Spinal cord (tissue), 9 donors: ENCODE measurements at regions not wholly inside any gene's neighbourhood (a gene's known extent, or its start where the extent isn't known, plus 50 kb on each side); places are given as distances from the start of the nearest gene placed in this dataset.

Experiments used
- DNase-seq, 6 donors: peaks; one replicate each; pipeline versions ENCODE4 v3.0.0 to v3.0.0-alpha.2; 2013 to 2015; ENCODE audit warnings: low spot score in 6 of 6, low read depth in 4 of 6
- H3K27ac ChIP-seq: one replicate; pipeline ENCODE4 v1.5.1; 2013; ENCODE audit warnings: low read depth, low read length, control low read depth
- H3K27me3 ChIP-seq: one replicate; pipeline ENCODE4 v1.6.1; 2013; ENCODE audit warnings: low read length; ENCODE audit not compliant: control insufficient read depth, insufficient read depth
- H3K36me3 ChIP-seq: one replicate; pipeline ENCODE4 v1.6.1; 2013; ENCODE audit warnings: low read length; ENCODE audit not compliant: control insufficient read depth, insufficient read depth
- H3K4me1 ChIP-seq: one replicate; pipeline ENCODE4 v1.6.1; 2013; ENCODE audit warnings: low read length; ENCODE audit not compliant: control insufficient read depth, insufficient read depth
- H3K4me3 ChIP-seq: one replicate; pipeline ENCODE4 v1.5.1; 2013; ENCODE audit warnings: low read depth, low read length, control low read depth
- H3K9me3 ChIP-seq: one replicate; pipeline ENCODE4 v1.6.1; 2013; ENCODE audit warnings: low read length; ENCODE audit not compliant: control insufficient read depth, insufficient read depth
- WGBS: methylation state at CpG from one replicate; pipeline ENCODE4 v1.1.5; 2013; ENCODE audit warnings: missing lambda C conversion rate; ENCODE audit not compliant: insufficient coverage; 5-methylcytosine and 5-hydroxymethylcytosine counted together
- donor health status: healthy.

DNA sequence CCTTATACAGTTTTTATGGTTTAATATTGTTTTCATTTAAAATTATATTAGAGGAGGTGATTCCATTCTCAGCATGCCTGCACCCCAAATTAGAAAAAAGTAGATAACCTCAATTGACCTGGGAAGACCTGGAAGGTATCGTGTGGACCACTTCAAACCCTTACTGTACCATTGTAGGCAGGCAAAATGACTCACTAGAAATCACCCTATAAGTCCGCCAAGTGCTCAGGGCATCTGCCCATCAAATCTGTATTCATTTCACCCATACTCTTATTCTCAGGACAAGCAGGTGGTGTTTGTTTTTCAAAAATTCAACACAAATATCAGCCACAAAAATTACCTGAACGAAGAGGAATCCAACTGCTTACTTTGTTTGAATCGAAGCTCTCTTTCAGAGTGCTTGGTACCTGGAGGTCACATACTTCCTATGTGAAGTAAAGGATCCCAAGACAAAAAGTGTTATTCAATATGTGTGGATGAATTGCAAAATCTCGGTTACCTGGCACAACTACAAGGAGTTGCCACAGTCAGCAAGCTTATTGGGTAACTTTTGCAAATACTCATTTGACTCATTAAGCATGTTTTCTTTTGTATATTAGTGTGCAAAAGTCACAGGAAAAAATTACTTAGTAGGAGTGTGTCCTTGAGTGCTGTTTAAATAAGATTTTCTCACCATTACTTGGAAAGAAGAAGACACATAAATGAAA lies 216.2 kb downstream of the ENC1 start:
- H3K36me3 ChIP-seq = no peaks in the 10 kb centered on the region
- no peak for DNase-seq
- H3K4me1 ChIP-seq = no peaks in the 10 kb centered on the region
- H3K27ac ChIP-seq = no peak overlapping the region
- no peak overlapping the region for H3K4me3 ChIP-seq
- no peaks in the 10 kb centered on the region for H3K27me3 ChIP-seq
- no peaks in the 10 kb centered on the region for H3K9me3 ChIP-seq
- WGBS = 90% methylated on average over 3 of the region's 5 CpGs

DNA sequence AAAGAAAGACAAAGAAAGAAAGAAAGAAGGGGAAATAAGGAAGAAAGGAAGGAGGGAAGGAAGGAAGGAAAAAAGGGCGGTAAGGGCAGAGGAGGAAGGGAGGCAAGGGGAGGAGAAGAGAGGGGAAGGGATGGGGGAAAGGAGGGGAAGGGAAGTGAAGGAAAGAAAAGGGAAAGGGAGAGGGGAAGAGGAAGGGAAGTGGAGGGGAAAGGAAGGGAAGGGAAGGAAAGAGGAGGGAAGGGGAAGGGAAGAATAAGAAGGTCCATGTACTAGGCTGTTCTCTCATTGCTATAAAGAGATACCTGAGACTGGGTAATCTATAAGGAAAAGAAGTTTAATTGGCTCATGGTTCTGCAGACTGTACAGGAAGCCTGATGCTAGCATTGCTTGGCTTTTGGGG lies 217.1 kb downstream of the ENC1 start:
- H3K27ac ChIP-seq = no peak overlapping the region
- 94% methylated on average over 1 of the region's 1 CpG for WGBS
- no peaks in the 10 kb centered on the region for H3K4me1 ChIP-seq
- H3K36me3 ChIP-seq = no peaks in the 10 kb centered on the region
- H3K27me3 ChIP-seq = no peaks in the 10 kb centered on the region
- no peak for DNase-seq
- H3K4me3 ChIP-seq = no peak overlapping the region
- no peaks in the 10 kb centered on the region for H3K9me3 ChIP-seq

DNA sequence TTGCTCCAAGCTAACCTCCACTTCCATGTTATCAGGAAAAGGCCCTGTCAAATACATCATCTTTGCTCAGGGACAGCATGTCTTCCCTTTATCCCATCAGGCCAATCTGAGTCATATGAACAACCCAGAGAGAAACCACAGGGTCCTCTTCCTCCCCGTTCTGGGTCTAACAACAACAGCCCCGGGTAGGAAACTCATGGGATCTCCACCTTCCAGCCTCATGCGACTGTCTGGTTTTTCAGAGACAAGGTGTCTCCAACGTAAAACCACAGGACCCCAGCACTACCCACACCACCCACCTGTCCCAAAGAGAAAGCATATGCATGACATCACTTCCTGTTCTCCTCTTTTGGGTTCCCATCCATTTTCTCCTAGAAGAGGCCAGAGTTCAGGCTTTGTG lies 217.9 kb downstream of the ENC1 start:
- no peaks in the 10 kb centered on the region for H3K36me3 ChIP-seq
- 86% methylated on average over 3 of the region's 4 CpGs for WGBS
- no peak for DNase-seq
- no peaks in the 10 kb centered on the region for H3K27me3 ChIP-seq
- no peaks in the 10 kb centered on the region for H3K4me1 ChIP-seq
- no peak overlapping the region for H3K4me3 ChIP-seq
- H3K27ac ChIP-seq = no peak overlapping the region
- no peaks in the 10 kb centered on the region for H3K9me3 ChIP-seq

DNA sequence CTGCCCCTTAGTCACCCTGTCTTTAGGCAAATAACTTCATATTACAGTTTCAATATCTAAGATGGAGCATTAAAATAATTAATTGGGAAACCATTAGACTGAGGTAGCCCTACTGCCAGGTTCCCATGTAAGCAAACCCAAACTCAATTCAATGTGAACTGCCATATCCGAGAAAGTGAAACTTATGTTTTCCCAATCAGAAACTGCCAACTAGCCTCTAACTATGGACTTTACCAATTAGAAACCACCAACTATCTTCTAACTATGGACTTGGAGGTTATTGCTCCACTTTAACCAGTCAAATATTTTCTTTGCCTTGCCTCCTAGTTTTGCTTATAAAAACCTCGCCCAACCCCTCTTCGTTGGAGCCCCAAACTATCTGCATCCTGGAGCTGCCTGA lies 218.5 kb downstream of the ENC1 start:
- 100% methylated on average over 2 of the region's 3 CpGs for WGBS

DNA sequence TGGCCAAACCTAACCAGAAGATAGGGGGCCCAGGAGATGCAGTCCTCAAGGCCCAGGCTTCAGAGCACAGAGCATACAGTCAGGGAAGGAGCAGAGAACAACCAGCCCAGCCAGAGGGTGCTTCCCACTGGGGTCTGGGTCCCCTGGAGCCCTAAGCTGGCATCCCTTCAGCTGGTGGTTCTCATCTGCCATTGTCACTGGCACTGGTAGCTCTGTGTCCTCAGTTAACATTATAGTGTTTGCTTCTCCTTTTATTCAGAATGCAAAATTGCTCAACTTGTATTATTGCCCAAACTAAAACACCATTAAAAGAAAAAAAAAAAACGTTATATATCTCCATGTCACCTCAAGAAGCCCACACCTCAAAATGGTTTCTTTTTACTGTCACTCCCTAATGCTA lies 219.2 kb downstream of the ENC1 start:
- Histone ChIP-seq H3K4me3 (no peak overlapping the region), H3K9me3 (no peaks in the 10 kb centered on the region), H3K27ac (no peak overlapping the region), H3K27me3 (no peaks in the 10 kb centered on the region), H3K36me3 (no peaks in the 10 kb centered on the region), H3K4me1 (no peaks in the 10 kb centered on the region)
- DNase-seq = no peak
- WGBS = no CpG with 5 or more reads among the region's 1 CpG

More for the DNA sequence above, 218.5 kb downstream of the ENC1 start:
- Histone ChIP-seq H3K27me3 (no peaks in the 10 kb centered on the region), H3K4me3 (no peak overlapping the region), H3K27ac (no peak overlapping the region), H3K36me3 (no peaks in the 10 kb centered on the region), H3K4me1 (no peaks in the 10 kb centered on the region), H3K9me3 (no peaks in the 10 kb centered on the region)
- no peak for DNase-seq

DNA sequence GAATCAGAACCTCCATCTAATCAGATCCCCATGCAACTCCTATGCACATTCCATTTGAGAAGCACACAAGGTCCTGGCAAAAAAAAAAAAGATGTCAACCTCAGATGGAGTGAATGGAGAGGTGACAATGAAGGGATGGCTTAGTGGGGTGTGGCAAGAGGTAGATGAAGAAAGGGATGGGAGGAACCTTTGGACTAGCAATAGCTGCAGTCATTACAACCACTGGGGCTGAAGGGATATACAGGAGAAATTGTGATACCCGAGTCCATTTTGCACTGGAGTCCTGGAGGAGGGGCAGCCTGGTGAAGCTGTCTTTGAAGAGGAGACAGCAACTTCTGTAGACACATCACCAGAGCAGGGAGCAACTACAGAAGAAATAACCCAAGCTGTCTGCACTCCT lies 219.6 kb downstream of the ENC1 start:
- DNase-seq = no peak
- H3K4me1 ChIP-seq = no peaks in the 10 kb centered on the region
- 60% methylated on average over 1 of the region's 1 CpG for WGBS

DNA sequence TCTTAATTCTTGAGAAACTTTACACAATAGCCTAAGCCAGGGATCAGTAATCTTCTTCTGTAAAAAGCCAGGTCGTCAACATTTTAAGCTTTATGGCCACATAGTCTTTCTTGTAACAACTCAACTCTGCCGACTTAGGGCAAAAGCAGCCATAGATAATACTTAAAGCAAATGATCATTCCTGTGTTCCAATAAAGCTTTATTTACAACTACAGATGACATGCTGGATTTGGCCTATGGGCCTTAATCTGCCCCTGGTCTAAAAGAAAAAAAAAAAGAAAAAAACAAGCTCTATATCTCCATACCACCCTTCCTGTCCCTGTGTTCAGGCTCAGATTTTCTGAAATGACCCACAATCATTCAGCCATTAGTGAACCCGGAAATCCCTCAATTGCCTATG lies 220.3 kb downstream of the ENC1 start:
- DNase-seq = no peak
- H3K27ac ChIP-seq = no peak overlapping the region
- 70% methylated on average over 2 of the region's 3 CpGs for WGBS
- no peak overlapping the region for H3K4me3 ChIP-seq
- H3K4me1 ChIP-seq = no peaks in the 10 kb centered on the region
- H3K36me3 ChIP-seq = no peaks in the 10 kb centered on the region
- no peaks in the 10 kb centered on the region for H3K27me3 ChIP-seq
- H3K9me3 ChIP-seq = no peaks in the 10 kb centered on the region

More for the DNA sequence above, 219.6 kb downstream of the ENC1 start:
- Histone ChIP-seq H3K27ac (no peak overlapping the region), H3K9me3 (no peaks in the 10 kb centered on the region), H3K36me3 (no peaks in the 10 kb centered on the region), H3K27me3 (no peaks in the 10 kb centered on the region), H3K4me3 (no peak overlapping the region)

DNA sequence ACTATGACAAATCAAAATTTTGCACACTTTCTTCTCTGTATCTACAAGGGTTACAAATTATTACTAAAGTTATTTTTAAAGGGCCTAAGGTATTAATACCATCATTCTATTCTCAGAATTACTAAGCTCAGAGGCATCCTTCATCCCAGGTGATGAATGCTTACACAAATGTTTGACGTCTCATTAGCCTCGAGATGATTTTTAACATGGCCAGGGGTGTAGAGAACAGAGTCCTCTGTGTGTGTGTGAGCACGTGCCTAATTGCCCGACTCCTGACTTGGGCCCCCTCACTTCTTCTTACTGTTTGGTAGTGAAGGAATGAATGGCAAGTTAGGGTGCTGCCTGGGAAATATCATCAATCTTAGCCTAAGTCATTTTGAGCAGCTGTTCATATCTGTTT lies 221.1 kb downstream of the ENC1 start:
- Histone ChIP-seq H3K9me3 (no peaks in the 10 kb centered on the region), H3K27ac (no peak overlapping the region), H3K27me3 (no peaks in the 10 kb centered on the region), H3K36me3 (no peaks in the 10 kb centered on the region), H3K4me3 (no peak overlapping the region), H3K4me1 (no peaks in the 10 kb centered on the region)
- no CpG with 5 or more reads among the region's 4 CpGs for WGBS
- no peak for DNase-seq

DNA sequence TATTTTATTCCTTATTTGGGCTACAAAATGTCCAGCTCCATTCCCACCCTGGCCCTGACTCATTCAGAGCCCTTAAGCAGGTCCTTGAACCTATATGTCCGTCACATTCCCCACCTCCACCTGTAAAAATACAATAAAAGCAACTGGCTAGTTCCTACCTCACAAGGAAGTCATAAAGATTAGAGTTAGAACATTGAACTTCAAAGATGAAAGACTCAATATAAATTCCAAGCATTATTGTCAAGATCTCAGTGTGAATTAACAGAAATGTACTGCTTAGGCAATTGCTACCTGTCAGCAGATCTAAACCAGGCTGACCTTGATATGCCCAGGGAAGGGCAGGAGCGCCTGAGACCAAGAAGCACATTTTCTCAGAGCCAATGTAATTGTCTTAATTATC lies 221.8 kb downstream of the ENC1 start:
- no peaks in the 10 kb centered on the region for H3K27me3 ChIP-seq
- no peaks in the 10 kb centered on the region for H3K9me3 ChIP-seq
- no peak for DNase-seq
- no CpG with 5 or more reads among the region's 2 CpGs for WGBS
- H3K4me3 ChIP-seq = no peak overlapping the region
- H3K4me1 ChIP-seq = no peaks in the 10 kb centered on the region
- H3K27ac ChIP-seq = no peak overlapping the region
- H3K36me3 ChIP-seq = no peaks in the 10 kb centered on the region

DNA sequence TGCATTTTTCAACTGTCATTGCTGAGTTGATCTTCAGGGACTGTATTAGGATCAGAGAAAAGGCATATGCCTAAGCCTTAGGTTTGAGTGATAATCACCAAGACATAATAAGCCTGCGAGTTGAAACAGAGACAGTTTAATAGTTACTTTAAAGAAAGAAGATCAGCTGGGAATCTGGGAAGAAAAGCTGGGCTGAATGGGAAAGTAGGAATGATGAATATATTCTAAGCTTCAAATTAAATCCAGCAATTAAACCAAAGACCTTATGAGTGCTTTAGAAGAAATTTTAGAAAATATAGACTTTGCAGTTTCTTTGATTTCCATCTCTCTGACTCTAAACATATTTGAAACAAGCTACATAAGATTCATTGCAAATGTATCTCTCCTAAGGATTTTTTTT lies 222.3 kb downstream of the ENC1 start:
- no CpG with 5 or more reads among the region's 1 CpG for WGBS
- H3K4me3 ChIP-seq = no peak overlapping the region
- DNase-seq = no peak
- H3K27ac ChIP-seq = no peak overlapping the region
- H3K9me3 ChIP-seq = no peaks in the 10 kb centered on the region
- no peaks in the 10 kb centered on the region for H3K27me3 ChIP-seq
- H3K4me1 ChIP-seq = no peaks in the 10 kb centered on the region
- H3K36me3 ChIP-seq = no peaks in the 10 kb centered on the region
